BJ (cell line): ENCODE measurements at regions not wholly inside any gene's neighbourhood (a gene's known extent, or its start where the extent isn't known, plus 50 kb on each side); places are given as distances from the start of the nearest gene placed in this dataset.
A peak's percentile ranks its signal among the peaks of the same experiment; 100 is the strongest.

Experiments
- CTCF ChIA-PET: fragments of 350-600 bp; formaldehyde crosslinking; extraction: SDS; loops from one replicate; lab custom pipeline; 2021; ENCODE audit warnings: antibody characterized with exemption, inconsistent platforms; lab: Yijun Ruan, JAX
- POLR2A ChIA-PET: fragments of 300-600 bp; sonication (Branson Sonifier 250); formaldehyde crosslinking; extraction: SDS; loops from one replicate; lab custom pipeline; 2021; ENCODE audit warnings: antibody characterized with exemption; lab: Charles Lee
- DNase-seq: peaks from one replicate; pipeline ENCODE4 v3.0.0-alpha.2; 2011; ENCODE audit warnings: low read depth
- H3K27me3 ChIP-seq: 2 replicates; pipeline ENCODE4 v1.6.0; 2011; ENCODE audit warnings: low read length; ENCODE audit not compliant: control insufficient read depth, insufficient read depth
- H3K36me3 ChIP-seq: 2 replicates; pipeline ENCODE4 v1.5.1; 2011; ENCODE audit warnings: low read length; ENCODE audit not compliant: control insufficient read depth, insufficient read depth
- H3K4me3 ChIP-seq: 2 replicates; pipeline ENCODE4 v1.5.1; 2011; ENCODE audit warnings: low read depth, mild to moderate bottlenecking, control low read depth, low read length
- CTCF ChIP-seq: IDR thresholded peaks from 2 replicates; pipeline ENCODE4 v1.5.1; 2011; ENCODE audit warnings: low read depth, mild to moderate bottlenecking, control low read depth, inconsistent platforms, low read length, moderate library complexity; ENCODE audit not compliant: insufficient read depth

GRCh38 chr6:105839266-105839665, 246.9 kb upstream of the PRDM1 start:
- ChIA-PET POLR2A (interaction anchor here (0.6 kb wide), 1 partner anchor 43 kb away, joined by 4 read pairs; no protein-coding TSS in a partner anchor), CTCF (no interaction called here)
- H3K36me3 ChIP-seq: no peaks in the 10 kb centered on the region
- no peak for TF ChIP-seq CTCF
- no peaks in the 10 kb centered on the region for H3K27me3 ChIP-seq
- H3K4me3 ChIP-seq: no peak overlapping the region
- no peak for DNase-seq

- Histone ChIP-seq H3K36me3 (no peaks in the 10 kb centered on the region), H3K4me3 (no peak overlapping the region), H3K27me3 (no peaks in the 10 kb centered on the region)
- peak; percentile 50 for DNase-seq
- no peak for TF ChIP-seq CTCF
- ChIA-PET CTCF (interaction anchor here (1.3 kb wide), 1 partner anchor 12 kb away, joined by 4 read pairs; no protein-coding TSS in a partner anchor), POLR2A (no interaction called here)
Observed at GRCh38 chr6:105838171-105838570, 248.0 kb upstream of the PRDM1 start.

GRCh38 chr6:105836889-105837288, 249.2 kb upstream of the PRDM1 start:
- no peaks in the 10 kb centered on the region for H3K27me3 ChIP-seq
- no peak for TF ChIP-seq CTCF
- H3K36me3 ChIP-seq: no peaks in the 10 kb centered on the region
- CTCF ChIA-PET: interaction anchor here (1.3 kb wide), 1 partner anchor 10 kb away, joined by 4 read pairs; no protein-coding TSS in a partner anchor
- DNase-seq: no peak
- POLR2A ChIA-PET: no interaction called here
- H3K4me3 ChIP-seq: no peak overlapping the region

- CTCF ChIA-PET: no interaction called here
- Histone ChIP-seq H3K36me3 (no peaks in the 10 kb centered on the region), H3K27me3 (no peaks in the 10 kb centered on the region), H3K4me3 (no peak overlapping the region)
- no peak for TF ChIP-seq CTCF
- POLR2A ChIA-PET: no interaction called here
- DNase-seq: no peak
Observed at GRCh38 chr6:105836379-105836778, 249.8 kb upstream of the PRDM1 start.

GRCh38 chr6:105835373-105835772, 250.8 kb upstream of the PRDM1 start:
- no peak overlapping the region for H3K4me3 ChIP-seq
- CTCF ChIA-PET: interaction anchor here (0.6 to 1.2 kb wide), 3 partner anchors 14 to 412 kb away, joined by 3 read pairs; no protein-coding TSS in a partner anchor
- no peaks in the 10 kb centered on the region for H3K27me3 ChIP-seq
- POLR2A ChIA-PET: no interaction called here
- DNase-seq: no peak
- peak; percentile 32; the same call in 1 of the 2 replicates for TF ChIP-seq CTCF
- no peaks in the 10 kb centered on the region for H3K36me3 ChIP-seq
